ENCODE measurements at regions not wholly inside any gene's neighbourhood (a gene's known extent, or its start where the extent isn't known, plus 50 kb on each side); places are given as distances from the start of the nearest gene placed in this dataset.

GRCh38 chr4:85298037-85298436, 176.9 kb upstream of the ARHGAP24 start:
- in situ Hi-C loops (cut with HindIII; ENCODE audit: low pct_unique_long_range_greater_than_20kb, low sequenced_read_pairs), result no loop called here
- no peak for DNase-seq (ENCODE audit: low read depth, low spot score)

DNA sequence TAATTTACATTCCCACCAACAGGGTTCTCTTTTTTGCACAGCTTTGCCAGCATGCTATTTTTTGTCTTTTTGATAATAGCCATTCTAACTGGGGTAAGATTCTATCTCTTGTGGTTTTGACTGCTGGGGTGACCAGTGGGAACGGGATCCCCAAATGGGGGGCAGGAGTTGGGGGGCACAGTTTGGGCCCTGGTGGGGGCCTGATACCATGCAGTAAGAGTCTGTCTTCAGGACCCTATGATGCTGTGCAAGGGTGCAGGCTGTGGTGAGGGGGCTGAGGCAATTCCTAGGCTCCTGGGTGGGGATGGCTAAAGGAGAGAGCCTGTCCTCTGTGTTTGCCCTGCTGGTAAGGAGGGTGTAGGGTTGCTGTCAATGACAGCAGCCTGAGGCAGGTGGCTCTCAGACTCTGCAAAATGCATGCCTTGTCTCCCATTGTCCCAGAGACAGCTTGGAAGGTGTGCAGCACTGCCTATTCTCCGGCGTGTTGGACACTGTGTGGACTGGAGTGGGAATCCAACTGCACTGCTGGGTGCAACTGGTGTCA, 172.7 kb upstream of the ARHGAP24 start:
- in situ Hi-C loops (cut with HindIII; ENCODE audit: low pct_unique_long_range_greater_than_20kb, low sequenced_read_pairs), result no loop called here
- DNase-seq (ENCODE audit: low read depth, low spot score), result no peak

DNA sequence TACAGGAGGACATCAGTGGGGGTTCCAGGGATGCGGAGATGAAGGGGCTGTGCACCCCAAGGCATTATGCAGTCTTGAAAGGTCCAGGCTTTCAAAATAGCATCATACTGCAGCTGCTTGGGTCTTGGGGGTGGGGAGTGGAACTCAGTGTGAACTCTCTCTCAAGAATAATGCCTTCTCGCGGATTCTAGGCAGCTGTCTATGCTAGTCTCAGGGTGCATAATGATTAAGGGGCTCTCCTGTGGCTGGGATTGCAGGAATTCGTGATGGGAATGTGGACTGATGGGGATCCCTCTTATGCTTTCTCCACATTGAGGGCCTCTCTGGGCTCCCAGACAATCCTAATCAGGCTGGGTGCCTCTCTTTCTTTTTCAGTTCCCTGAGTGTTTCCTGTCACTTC, 172.2 kb upstream of the ARHGAP24 start:
- no peak for DNase-seq (ENCODE audit: low read depth, low spot score)
- in situ Hi-C loops (cut with HindIII; ENCODE audit: low pct_unique_long_range_greater_than_20kb, low sequenced_read_pairs), result no loop called here

- DNase-seq (ENCODE audit: low read depth, low spot score), result no peak
- in situ Hi-C loops (cut with HindIII; ENCODE audit: low pct_unique_long_range_greater_than_20kb, low sequenced_read_pairs), result no loop called here
Observed at GRCh38 chr4:85318415-85318814, 156.5 kb upstream of the ARHGAP24 start.

DNA sequence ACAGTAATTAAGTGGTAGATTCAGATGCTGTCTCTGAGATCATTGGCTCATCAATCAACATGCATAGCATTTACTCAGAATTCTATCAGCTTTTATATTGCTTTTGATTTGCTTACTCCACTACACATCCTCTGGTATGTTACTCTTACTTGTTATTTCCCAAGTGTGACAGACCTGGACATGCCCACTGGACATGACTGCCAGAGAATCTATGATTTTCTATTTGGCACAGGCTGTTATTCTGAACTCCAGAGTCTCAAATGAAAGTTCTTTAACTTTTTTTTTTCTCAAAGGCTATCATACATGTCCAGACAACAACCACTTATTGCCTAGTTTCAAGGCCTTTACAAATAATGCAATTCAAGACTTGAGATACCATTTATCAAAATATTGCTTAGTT, 116.1 kb upstream of the ARHGAP24 start:
- no peak for DNase-seq (ENCODE audit: low read depth, low spot score)
- in situ Hi-C loops (cut with HindIII; ENCODE audit: low pct_unique_long_range_greater_than_20kb, low sequenced_read_pairs), result no loop called here

- in situ Hi-C loops (cut with HindIII; ENCODE audit: low pct_unique_long_range_greater_than_20kb, low sequenced_read_pairs), result no loop called here
Observed at GRCh38 chr4:85362550-85362949, 112.4 kb upstream of the ARHGAP24 start.

DNA sequence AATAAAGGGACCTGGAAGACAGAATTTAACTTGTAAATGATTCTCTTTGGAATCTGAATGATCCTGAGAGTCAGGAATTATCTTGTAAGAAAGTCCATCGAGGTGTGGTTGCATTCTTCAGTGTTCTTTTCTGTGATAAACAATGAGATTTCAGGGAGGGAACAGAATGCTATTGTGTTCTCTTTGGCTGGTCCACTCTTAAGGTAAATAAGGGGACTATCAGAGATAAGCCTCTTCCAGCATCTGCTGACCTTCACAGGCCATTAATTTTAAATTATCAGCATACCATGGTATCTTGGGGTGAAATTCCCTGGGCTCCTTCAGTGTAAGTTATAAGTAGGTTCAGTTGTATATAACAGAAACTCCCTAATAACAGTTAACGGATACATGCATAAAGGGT, 107.1 kb upstream of the ARHGAP24 start:
- no peak for DNase-seq (ENCODE audit: low read depth, low spot score)
- in situ Hi-C loops (cut with HindIII; ENCODE audit: low pct_unique_long_range_greater_than_20kb, low sequenced_read_pairs), result no loop called here

More at GRCh38 chr4:85362550-85362949, 112.4 kb upstream of the ARHGAP24 start:
- DNase-seq (ENCODE audit: low read depth, low spot score), result no peak

DNA sequence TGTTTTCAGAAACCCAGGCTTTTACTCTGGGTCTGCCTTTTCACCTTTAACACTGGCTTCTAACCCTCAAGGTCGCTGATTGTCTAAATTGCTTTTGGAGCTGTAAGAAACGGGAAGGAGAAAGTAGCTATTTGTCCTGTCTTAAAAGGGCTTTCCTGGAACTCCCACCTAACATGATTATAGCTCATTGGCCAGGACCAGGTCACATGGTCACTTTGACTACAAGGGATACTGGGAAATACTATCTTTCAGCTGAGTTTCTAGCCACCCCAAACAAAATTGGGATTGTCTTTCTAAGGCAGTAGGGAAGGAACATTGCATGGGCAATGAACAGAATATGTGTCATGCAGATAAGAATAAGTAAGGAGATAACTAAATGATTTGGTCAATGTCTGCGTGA, 106.7 kb upstream of the ARHGAP24 start:
- in situ Hi-C loops (cut with HindIII; ENCODE audit: low pct_unique_long_range_greater_than_20kb, low sequenced_read_pairs), result no loop called here
- no peak for DNase-seq (ENCODE audit: low read depth, low spot score)

- in situ Hi-C loops (cut with HindIII; ENCODE audit: low pct_unique_long_range_greater_than_20kb, low sequenced_read_pairs), result no loop called here
- DNase-seq (ENCODE audit: low read depth, low spot score), result no peak
Observed at GRCh38 chr4:85368932-85369331, 106.0 kb upstream of the ARHGAP24 start.

GRCh38 chr4:85369703-85370380, 105.1 kb upstream of the ARHGAP24 start:
- no peak for DNase-seq (ENCODE audit: low read depth, low spot score)
- in situ Hi-C loops (cut with HindIII; ENCODE audit: low pct_unique_long_range_greater_than_20kb, low sequenced_read_pairs), result no loop called here

DNA sequence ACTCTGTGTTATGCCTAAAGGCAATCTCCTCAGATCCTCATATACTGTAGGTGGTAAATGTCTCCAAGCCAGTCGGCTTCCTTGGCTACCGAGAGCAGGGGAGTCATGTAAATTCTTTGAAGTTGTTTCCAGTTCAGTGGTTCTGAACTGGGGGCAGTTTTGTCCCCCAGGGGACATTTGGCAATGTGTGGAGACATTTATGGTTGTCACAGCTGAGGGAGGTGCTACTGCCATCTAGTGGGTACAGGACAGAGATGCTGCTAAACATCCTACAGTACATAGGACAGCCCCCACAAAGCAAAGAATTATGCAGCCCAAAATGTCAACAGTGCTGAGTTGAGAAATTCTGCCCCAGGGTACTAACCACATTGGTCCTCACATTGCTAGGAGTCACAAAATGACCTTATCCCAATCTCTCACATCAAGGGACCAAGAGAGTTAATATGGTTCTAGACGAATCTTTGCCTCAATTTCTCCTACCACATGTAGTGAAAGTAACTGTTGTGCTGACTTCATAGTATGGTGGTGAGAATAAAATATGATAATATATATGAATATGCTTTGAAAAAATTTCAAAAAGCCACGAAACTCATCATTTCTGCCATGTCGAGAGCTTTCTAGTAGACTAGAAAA, 104.4 kb upstream of the ARHGAP24 start:
- peak; percentile 69 for DNase-seq (ENCODE audit: low read depth, low spot score)
- in situ Hi-C loops (cut with HindIII; ENCODE audit: low pct_unique_long_range_greater_than_20kb, low sequenced_read_pairs), result no loop called here

- in situ Hi-C loops (cut with HindIII; ENCODE audit: low pct_unique_long_range_greater_than_20kb, low sequenced_read_pairs), result no loop called here
- no peak for DNase-seq (ENCODE audit: low read depth, low spot score)
Observed at GRCh38 chr4:85372966-85373365, 102.0 kb upstream of the ARHGAP24 start.

DNA sequence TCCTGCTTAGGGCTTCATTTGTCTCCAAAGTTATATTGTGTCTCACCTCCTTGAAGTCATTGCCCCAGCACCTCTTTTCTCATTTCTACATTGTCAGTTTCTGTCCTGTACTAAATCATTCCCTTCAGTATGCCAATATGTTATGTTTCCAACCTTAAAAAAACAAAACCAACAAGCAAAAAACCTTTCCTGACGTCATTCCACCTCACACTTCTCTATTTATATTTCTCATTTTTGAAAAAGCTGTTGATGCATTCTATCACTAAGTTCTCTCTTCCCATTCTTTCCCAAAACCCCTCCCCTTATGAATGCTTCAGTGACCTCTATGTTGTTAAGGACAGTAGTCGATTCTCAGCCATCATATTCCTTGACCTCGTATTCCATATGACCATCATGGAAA, 98.7 kb upstream of the ARHGAP24 start:
- no peak for DNase-seq (ENCODE audit: low read depth, low spot score)
- in situ Hi-C loops (cut with HindIII; ENCODE audit: low pct_unique_long_range_greater_than_20kb, low sequenced_read_pairs), result no loop called here

GRCh38 chr4:85381968-85382367, 93.0 kb upstream of the ARHGAP24 start:
- no peak for DNase-seq (ENCODE audit: low read depth, low spot score)
- in situ Hi-C loops (cut with HindIII; ENCODE audit: low pct_unique_long_range_greater_than_20kb, low sequenced_read_pairs), result no loop called here

DNA sequence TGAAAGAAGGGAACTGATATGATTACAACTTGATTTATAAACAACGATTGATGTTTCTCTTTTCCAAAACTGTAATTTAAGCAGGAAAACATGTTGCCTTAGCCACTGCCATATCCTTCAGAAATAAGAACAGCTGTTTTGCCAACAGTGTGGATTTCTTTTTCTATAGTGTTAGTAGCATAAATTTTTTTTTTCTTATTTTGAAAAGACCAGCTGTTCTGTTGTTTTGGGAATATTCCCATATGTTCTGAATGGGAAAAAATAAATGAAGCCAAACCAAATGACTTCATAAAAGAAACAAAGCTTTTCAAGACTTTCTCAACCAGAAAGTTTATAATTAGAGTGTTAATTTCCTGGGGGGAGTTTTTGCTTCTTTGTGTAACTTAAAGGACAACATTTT, 83.9 kb upstream of the ARHGAP24 start:
- DNase-seq (ENCODE audit: low read depth, low spot score), result no peak
- in situ Hi-C loops (cut with HindIII; ENCODE audit: low pct_unique_long_range_greater_than_20kb, low sequenced_read_pairs), result no loop called here

- in situ Hi-C loops (cut with HindIII; ENCODE audit: low pct_unique_long_range_greater_than_20kb, low sequenced_read_pairs), result no loop called here
- no peak for DNase-seq (ENCODE audit: low read depth, low spot score)
Observed at GRCh38 chr4:85391589-85392410, 83.2 kb upstream of the ARHGAP24 start.

DNA sequence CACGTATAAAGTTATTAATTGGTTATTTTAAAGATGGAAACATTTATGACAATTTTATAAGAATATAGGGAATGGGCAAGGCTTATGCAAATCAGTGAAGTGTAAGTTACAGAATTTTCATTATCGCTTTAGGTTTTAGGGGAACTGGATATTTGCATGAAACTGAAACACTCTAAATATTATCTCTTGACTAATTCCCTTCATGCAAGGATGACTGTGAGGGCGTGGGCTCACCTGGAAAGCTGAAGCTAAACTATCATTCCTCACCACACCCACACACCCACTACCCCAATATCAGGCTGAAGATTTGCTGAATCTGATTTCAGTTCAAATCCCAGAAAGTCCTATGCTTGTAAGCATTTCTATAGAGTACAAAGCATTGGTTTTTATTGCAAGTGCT, 81.7 kb upstream of the ARHGAP24 start:
- in situ Hi-C loops (cut with HindIII; ENCODE audit: low pct_unique_long_range_greater_than_20kb, low sequenced_read_pairs), result no loop called here
- DNase-seq (ENCODE audit: low read depth, low spot score), result no peak

DNA sequence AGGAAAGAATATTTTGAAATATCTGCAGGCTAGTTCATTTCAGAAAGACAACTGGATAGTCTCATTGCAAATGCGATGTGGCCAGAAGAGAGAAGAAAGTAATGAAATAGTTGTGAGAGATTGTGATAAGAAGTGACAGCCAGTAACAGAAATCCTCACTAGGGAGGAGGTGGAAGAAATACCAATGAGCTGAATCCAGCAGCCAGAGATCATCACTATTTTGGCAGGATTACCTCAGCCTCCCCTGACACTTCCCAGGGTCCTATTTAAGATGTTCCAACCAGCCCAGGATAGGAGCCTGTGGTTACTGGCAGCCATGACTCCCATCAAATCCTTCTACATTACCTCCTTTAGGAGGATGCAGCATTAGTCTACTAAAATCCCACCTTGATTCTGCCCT, 76.7 kb upstream of the ARHGAP24 start:
- in situ Hi-C loops (cut with HindIII; ENCODE audit: low pct_unique_long_range_greater_than_20kb, low sequenced_read_pairs), result no loop called here
- DNase-seq (ENCODE audit: low read depth, low spot score), result no peak
